HEK293 (cell line): ENCODE measurements at regions not wholly inside any gene's neighbourhood (a gene's known extent, or its start where the extent isn't known, plus 50 kb on each side); places are given as distances from the start of the nearest gene placed in this dataset.
A peak's percentile ranks its signal among the peaks of the same experiment; 100 is the strongest.

Experiments used
- CTCF ChIA-PET: fragments of 350-600 bp; formaldehyde crosslinking; extraction: SDS; loops from one replicate; lab custom pipeline; 2021; ENCODE audit warnings: antibody characterized with exemption; lab: Yijun Ruan, JAX
- POLR2A ChIA-PET: fragments of 300-600 bp; formaldehyde crosslinking; extraction: SDS; loops from one replicate; lab custom pipeline; 2020; ENCODE audit warnings: antibody characterized with exemption, inconsistent platforms; lab: Yijun Ruan, JAX
- H3K27ac ChIP-seq: fragments of 200-500 bp; sonication (Bioruptor generic); 2 replicates; pipeline ENCODE4 v1.5.1; 2014; ENCODE audit warnings: low read depth, low read length, control low read depth, inconsistent platforms; ENCODE audit errors: extremely low read depth
- H3K36me3 ChIP-seq, 2 experiments: fragments of 200-500 bp in 1 of 2; sonication (Bioruptor generic) in 1 of 2; 1 replicate in 1 of 2; 2 replicates in 1 of 2; pipeline ENCODE4 v1.5.1; 2014 to 2017; ENCODE audit warnings: inconsistent platforms in 2 of 2, low read length in 2 of 2; ENCODE audit not compliant: control insufficient read depth in 2 of 2, insufficient read depth in 1 of 2
- H3K4me1 ChIP-seq: fragments of 200-500 bp; sonication (Bioruptor generic); 2 replicates; pipeline ENCODE4 v1.5.1; 2014; ENCODE audit warnings: mild to moderate bottlenecking, low read length, inconsistent platforms; ENCODE audit not compliant: control insufficient read depth, insufficient read depth
- H3K4me3 ChIP-seq: 2 replicates; pipeline ENCODE4 v1.5.1; 2011; ENCODE audit warnings: low read depth, mild to moderate bottlenecking, control low read depth, low read length, moderate library complexity
- H3K9me3 ChIP-seq: fragments of 200-500 bp; sonication (Bioruptor generic); 2 replicates; pipeline ENCODE4 v1.5.1; 2014; ENCODE audit warnings: low read depth, low read length, inconsistent platforms; ENCODE audit not compliant: control insufficient read depth, insufficient read depth
- BCL6B ChIP-seq: fragments of 450-650 bp; formaldehyde crosslinking; IDR thresholded peaks from 2 replicates; pipeline ENCODE4 v1.5.1; 2017; ENCODE audit warnings: missing biosample characterization, missing genetic modification characterization
- GLIS1 ChIP-seq: fragments of 450-650 bp; formaldehyde crosslinking; IDR thresholded peaks from 2 replicates; pipeline ENCODE4 v1.5.1; 2016; ENCODE audit warnings: missing biosample characterization, missing genetic modification characterization
- HIC1 ChIP-seq: fragments of 450-650 bp; formaldehyde crosslinking; IDR thresholded peaks from 2 replicates; pipeline ENCODE4 v1.5.1; 2016; ENCODE audit warnings: missing biosample characterization, missing genetic modification characterization
- KLF8 ChIP-seq: fragments of 450-650 bp; formaldehyde crosslinking; IDR thresholded peaks from 2 replicates; pipeline ENCODE4 v1.5.1; 2016; ENCODE audit warnings: missing biosample characterization, missing genetic modification characterization
- OVOL3 ChIP-seq: fragments of 450-650 bp; formaldehyde crosslinking; IDR thresholded peaks from 2 replicates; pipeline ENCODE4 v1.5.1; 2016; ENCODE audit warnings: missing biosample characterization, missing genetic modification characterization
- TCF7L2 ChIP-seq: IDR thresholded peaks from 2 replicates; pipeline ENCODE4 v1.6.1; 2011; ENCODE audit warnings: low read depth, mild to moderate bottlenecking, inconsistent platforms, low read length, moderate library complexity, borderline replicate concordance
- TRIM28 ChIP-seq: IDR thresholded peaks from 2 replicates; pipeline ENCODE4 v1.6.1; 2011; ENCODE audit warnings: low read length, control low read depth, borderline replicate concordance
- ZNF114 ChIP-seq: fragments of 450-650 bp; formaldehyde crosslinking; IDR thresholded peaks from 2 replicates; pipeline ENCODE4 v1.5.0; 2017; ENCODE audit warnings: missing biosample characterization, missing genetic modification characterization
- ZNF23 ChIP-seq: fragments of 450-650 bp; formaldehyde crosslinking; IDR thresholded peaks from 2 replicates; pipeline ENCODE4 v1.5.1; 2016; ENCODE audit warnings: missing biosample characterization, missing genetic modification characterization, borderline replicate concordance
- ZNF239 ChIP-seq: fragments of 450-650 bp; formaldehyde crosslinking; IDR thresholded peaks from 2 replicates; pipeline ENCODE4 v1.5.1; 2016; ENCODE audit warnings: missing biosample characterization, missing genetic modification characterization
- ZNF292 ChIP-seq: fragments of 450-650 bp; formaldehyde crosslinking; IDR thresholded peaks from 2 replicates; pipeline ENCODE4 v1.5.1; 2016; ENCODE audit warnings: low read depth, missing biosample characterization, missing genetic modification characterization, borderline replicate concordance
- ZNF302 ChIP-seq: fragments of 450-650 bp; formaldehyde crosslinking; IDR thresholded peaks from 2 replicates; pipeline ENCODE4 v1.5.1; 2016; ENCODE audit warnings: missing biosample characterization, missing genetic modification characterization, low read depth
- ZNF341 ChIP-seq: fragments of 450-650 bp; formaldehyde crosslinking; IDR thresholded peaks from 2 replicates; pipeline ENCODE4; 2016; ENCODE audit warnings: low read depth, missing biosample characterization, missing genetic modification characterization
- ZNF404 ChIP-seq: fragments of 450-650 bp; formaldehyde crosslinking; IDR thresholded peaks from 2 replicates; pipeline ENCODE4 v1.5.1; 2017; ENCODE audit warnings: missing biosample characterization, missing genetic modification characterization
- ZNF416 ChIP-seq: fragments of 450-650 bp; formaldehyde crosslinking; IDR thresholded peaks from 2 replicates; pipeline ENCODE4 v1.5.1; 2016; ENCODE audit warnings: missing biosample characterization, missing genetic modification characterization
- ZNF544 ChIP-seq: fragments of 450-650 bp; formaldehyde crosslinking; IDR thresholded peaks from 2 replicates; pipeline ENCODE4 v1.5.0; 2017; ENCODE audit warnings: missing biosample characterization, missing genetic modification characterization
- ZNF561 ChIP-seq: fragments of 450-650 bp; IDR thresholded peaks from 2 replicates; pipeline ENCODE4 v1.5.1; 2018; ENCODE audit warnings: missing biosample characterization, missing genetic modification characterization, borderline replicate concordance
- ZNF701 ChIP-seq: fragments of 450-650 bp; formaldehyde crosslinking; IDR thresholded peaks from 2 replicates; pipeline ENCODE4 v1.5.1; 2016; ENCODE audit warnings: missing biosample characterization, missing genetic modification characterization
- ZSCAN4 ChIP-seq: fragments of 450-650 bp; formaldehyde crosslinking; IDR thresholded peaks from 2 replicates; pipeline ENCODE4 v1.5.1; 2017; ENCODE audit warnings: missing biosample characterization, missing genetic modification characterization
- TF ChIP-seq, protein P1 (sequence below): fragments of 450-650 bp; formaldehyde crosslinking; IDR thresholded peaks from 2 replicates; pipeline ENCODE4 v1.5.1; 2016; ENCODE audit warnings: missing biosample characterization, missing genetic modification characterization, borderline replicate concordance
- TF ChIP-seq, protein P2 (sequence below): fragments of 450-650 bp; formaldehyde crosslinking; IDR thresholded peaks from 2 replicates; pipeline ENCODE4 v1.5.1; 2016; ENCODE audit warnings: missing biosample characterization, missing genetic modification characterization
- TF ChIP-seq, protein P3 (sequence below): fragments of 450-650 bp; formaldehyde crosslinking; IDR thresholded peaks from 2 replicates; pipeline ENCODE4 v1.5.0; 2017; ENCODE audit warnings: missing biosample characterization, missing genetic modification characterization, borderline replicate concordance

DNA sequence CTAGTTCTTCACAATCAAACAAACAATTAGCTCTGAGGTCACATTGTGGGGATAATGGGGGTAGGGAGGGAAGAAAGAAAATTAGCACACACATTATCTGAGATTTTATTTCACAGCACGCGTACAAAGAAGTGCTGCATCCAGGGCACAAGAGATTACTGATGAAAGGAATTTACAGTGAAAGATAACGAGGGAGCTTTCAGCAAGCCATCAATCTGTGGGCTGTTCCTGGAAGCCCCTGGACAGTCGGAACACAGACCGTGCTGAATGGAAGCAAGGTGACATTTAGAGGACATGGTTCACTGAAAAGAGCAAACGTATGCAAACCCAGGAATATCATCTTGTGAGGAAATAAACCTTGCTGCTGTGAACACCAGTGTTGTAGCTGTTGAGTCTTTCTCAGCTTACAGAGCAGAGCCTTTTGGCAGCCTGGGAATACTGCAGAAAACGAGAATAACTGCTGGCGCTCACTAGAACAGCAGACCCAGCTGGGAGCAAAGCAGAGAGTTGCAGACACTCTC, 63.2 kb downstream of the SCG2 start:
- peaks cover 25% of the 10 kb centered on the region for H3K4me1 ChIP-seq
- H3K36me3 ChIP-seq, result no peaks in the 10 kb centered on the region
- H3K4me3 ChIP-seq, result no peak overlapping the region
- CTCF ChIA-PET, result interaction anchor here (0.6 to 1.6 kb wide), 7 partner anchors 10 to 296 kb away, joined by 3 to 7 read pairs (median 3); partner anchors contain the start of gene SCG2
- POLR2A ChIA-PET, result interaction anchor here (1.1 to 1.3 kb wide), 2 partner anchors 9 to 10 kb away, joined by 3 read pairs; no protein-coding TSS in a partner anchor
- H3K9me3 ChIP-seq, result no peaks in the 10 kb centered on the region
- no peak overlapping the region; the same call in 1 of the 2 replicates for H3K27ac ChIP-seq
- no peak for TF ChIP-seq OVOL3
- no peak for TF ChIP-seq ZNF114
- no peak for TF ChIP-seq KLF8 (tag by site-specific recombination)
- TF ChIP-seq, protein P1, sequence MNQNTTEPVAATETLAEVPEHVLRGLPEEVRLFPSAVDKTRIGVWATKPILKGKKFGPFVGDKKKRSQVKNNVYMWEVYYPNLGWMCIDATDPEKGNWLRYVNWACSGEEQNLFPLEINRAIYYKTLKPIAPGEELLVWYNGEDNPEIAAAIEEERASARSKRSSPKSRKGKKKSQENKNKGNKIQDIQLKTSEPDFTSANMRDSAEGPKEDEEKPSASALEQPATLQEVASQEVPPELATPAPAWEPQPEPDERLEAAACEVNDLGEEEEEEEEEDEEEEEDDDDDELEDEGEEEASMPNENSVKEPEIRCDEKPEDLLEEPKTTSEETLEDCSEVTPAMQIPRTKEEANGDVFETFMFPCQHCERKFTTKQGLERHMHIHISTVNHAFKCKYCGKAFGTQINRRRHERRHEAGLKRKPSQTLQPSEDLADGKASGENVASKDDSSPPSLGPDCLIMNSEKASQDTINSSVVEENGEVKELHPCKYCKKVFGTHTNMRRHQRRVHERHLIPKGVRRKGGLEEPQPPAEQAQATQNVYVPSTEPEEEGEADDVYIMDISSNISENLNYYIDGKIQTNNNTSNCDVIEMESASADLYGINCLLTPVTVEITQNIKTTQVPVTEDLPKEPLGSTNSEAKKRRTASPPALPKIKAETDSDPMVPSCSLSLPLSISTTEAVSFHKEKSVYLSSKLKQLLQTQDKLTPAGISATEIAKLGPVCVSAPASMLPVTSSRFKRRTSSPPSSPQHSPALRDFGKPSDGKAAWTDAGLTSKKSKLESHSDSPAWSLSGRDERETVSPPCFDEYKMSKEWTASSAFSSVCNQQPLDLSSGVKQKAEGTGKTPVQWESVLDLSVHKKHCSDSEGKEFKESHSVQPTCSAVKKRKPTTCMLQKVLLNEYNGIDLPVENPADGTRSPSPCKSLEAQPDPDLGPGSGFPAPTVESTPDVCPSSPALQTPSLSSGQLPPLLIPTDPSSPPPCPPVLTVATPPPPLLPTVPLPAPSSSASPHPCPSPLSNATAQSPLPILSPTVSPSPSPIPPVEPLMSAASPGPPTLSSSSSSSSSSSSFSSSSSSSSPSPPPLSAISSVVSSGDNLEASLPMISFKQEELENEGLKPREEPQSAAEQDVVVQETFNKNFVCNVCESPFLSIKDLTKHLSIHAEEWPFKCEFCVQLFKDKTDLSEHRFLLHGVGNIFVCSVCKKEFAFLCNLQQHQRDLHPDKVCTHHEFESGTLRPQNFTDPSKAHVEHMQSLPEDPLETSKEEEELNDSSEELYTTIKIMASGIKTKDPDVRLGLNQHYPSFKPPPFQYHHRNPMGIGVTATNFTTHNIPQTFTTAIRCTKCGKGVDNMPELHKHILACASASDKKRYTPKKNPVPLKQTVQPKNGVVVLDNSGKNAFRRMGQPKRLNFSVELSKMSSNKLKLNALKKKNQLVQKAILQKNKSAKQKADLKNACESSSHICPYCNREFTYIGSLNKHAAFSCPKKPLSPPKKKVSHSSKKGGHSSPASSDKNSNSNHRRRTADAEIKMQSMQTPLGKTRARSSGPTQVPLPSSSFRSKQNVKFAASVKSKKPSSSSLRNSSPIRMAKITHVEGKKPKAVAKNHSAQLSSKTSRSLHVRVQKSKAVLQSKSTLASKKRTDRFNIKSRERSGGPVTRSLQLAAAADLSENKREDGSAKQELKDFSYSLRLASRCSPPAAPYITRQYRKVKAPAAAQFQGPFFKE (tag by site-specific recombination), result no peak
- TF ChIP-seq ZSCAN4 (tag by site-specific recombination), result no peak
- no peak for TF ChIP-seq ZNF302 (tag by site-specific recombination)
- no peak for TF ChIP-seq ZNF416 (tag by site-specific recombination)
- TF ChIP-seq BCL6B (tag by site-specific recombination), result peak; percentile 51; the same call in 1 of the 2 replicates
- peak; percentile 27; the same call in 1 of the 2 replicates for TF ChIP-seq GLIS1 (tag by site-specific recombination)
- peak; percentile 76 for TF ChIP-seq ZNF341
- TF ChIP-seq, protein P2, sequence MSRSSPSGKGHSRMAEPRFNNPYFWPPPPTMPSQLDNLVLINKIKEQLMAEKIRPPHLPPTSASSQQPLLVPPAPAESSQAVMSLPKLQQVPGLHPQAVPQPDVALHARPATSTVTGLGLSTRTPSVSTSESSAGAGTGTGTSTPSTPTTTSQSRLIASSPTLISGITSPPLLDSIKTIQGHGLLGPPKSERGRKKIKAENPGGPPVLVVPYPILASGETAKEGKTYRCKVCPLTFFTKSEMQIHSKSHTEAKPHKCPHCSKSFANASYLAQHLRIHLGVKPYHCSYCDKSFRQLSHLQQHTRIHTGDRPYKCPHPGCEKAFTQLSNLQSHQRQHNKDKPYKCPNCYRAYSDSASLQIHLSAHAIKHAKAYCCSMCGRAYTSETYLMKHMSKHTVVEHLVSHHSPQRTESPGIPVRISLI (tag by site-specific recombination), result no peak
- TF ChIP-seq ZNF404 (tag by site-specific recombination), result no peak
- TF ChIP-seq TRIM28, result peak; percentile 95
- TF ChIP-seq ZNF23 (tag by site-specific recombination), result no peak
- no peak for TF ChIP-seq ZNF701 (tag by site-specific recombination)
- peak; percentile 99 for TF ChIP-seq TCF7L2
- TF ChIP-seq ZNF561 (tag by site-specific recombination), result no peak
- TF ChIP-seq HIC1 (tag by site-specific recombination), result no peak
- TF ChIP-seq ZNF292 (tag by site-specific recombination), result no peak
- TF ChIP-seq ZNF544, result no peak
- TF ChIP-seq, protein P3, sequence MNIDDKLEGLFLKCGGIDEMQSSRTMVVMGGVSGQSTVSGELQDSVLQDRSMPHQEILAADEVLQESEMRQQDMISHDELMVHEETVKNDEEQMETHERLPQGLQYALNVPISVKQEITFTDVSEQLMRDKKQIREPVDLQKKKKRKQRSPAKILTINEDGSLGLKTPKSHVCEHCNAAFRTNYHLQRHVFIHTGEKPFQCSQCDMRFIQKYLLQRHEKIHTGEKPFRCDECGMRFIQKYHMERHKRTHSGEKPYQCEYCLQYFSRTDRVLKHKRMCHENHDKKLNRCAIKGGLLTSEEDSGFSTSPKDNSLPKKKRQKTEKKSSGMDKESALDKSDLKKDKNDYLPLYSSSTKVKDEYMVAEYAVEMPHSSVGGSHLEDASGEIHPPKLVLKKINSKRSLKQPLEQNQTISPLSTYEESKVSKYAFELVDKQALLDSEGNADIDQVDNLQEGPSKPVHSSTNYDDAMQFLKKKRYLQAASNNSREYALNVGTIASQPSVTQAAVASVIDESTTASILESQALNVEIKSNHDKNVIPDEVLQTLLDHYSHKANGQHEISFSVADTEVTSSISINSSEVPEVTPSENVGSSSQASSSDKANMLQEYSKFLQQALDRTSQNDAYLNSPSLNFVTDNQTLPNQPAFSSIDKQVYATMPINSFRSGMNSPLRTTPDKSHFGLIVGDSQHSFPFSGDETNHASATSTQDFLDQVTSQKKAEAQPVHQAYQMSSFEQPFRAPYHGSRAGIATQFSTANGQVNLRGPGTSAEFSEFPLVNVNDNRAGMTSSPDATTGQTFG (tag by site-specific recombination), result no peak
- no peak for TF ChIP-seq ZNF239 (tag by site-specific recombination)
